ENCODE measurements at regions not wholly inside any gene's neighbourhood (a gene's known extent, or its start where the extent isn't known, plus 50 kb on each side); places are given as distances from the start of the nearest gene placed in this dataset.
"Not testable (repeated sequence)": the region's sequence is repeated elsewhere in the genome, so short reads cannot be mapped to it uniquely, and the experiment has no call there.

GRCh38 chr9:751137-752051, 90.1 kb upstream of the DMRT1 start:
- Histone ChIP-seq H3K27ac (peak overlapping the region in 10 of 11 experiments; percentile 7 to 64 (median 52); a peak in 16 of 22 replicates), H4K20me1 (no peaks in the 10 kb centered on the region)

DNA sequence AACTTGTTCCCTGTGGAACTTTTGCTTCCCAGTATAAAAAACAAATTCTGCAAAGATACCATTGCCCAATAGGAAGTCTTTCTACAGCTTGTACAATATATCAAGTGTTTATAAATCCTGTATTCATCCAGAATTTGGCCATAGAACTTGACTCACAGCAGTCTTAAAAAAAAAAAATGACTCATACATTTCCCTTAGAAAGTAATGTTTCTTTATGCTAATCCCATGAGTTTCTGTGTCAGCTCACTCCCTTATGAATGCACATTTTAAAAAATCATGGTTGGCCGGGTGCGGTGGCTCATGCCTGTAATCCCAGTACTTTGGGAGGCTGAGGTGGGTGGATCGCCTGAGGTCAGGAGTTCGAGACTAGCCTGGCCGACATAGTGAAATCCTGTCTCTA, 89.3 kb upstream of the DMRT1 start:
- TF ChIP-seq Cebpa-rat (IDR thresholded peaks at IDR 0.05): no peak
- H3K4me1 ChIP-seq: peaks cover 83 to 98% (median 91%) of the 10 kb centered on the region in 10 experiments
- no peak overlapping the region for H3K9ac ChIP-seq
- H3K27ac ChIP-seq: peak overlapping the region in 8 of 11 experiments; percentile 11 to 64 (median 55); a peak in 11 of 22 replicates
- H4K20me1 ChIP-seq: no peaks in the 10 kb centered on the region
- H3K4me3 ChIP-seq: no peak overlapping the region; a peak in 1 of 20 replicates
- no peaks in the 10 kb centered on the region for H3K27me3 ChIP-seq
- H3K9me3 ChIP-seq (replicated peaks in 1 of 11): no peaks in the 10 kb centered on the region; a peak in 1 of 22 replicates
- peak overlapping the region; percentile 68 to 94 (median 88) for H3K4me2 ChIP-seq
- no peaks in the 10 kb centered on the region; a peak in 1 of 22 replicates for H3K36me3 ChIP-seq

More at GRCh38 chr9:751137-752051, 90.1 kb upstream of the DMRT1 start:
- peak overlapping the region; percentile 68 to 94 (median 88) for H3K4me2 ChIP-seq
- H3K9ac ChIP-seq: peak overlapping the region in 3 of 11 experiments; percentile 2 to 38 (median 22); a peak in 2 of 22 replicates
- peaks cover 75 to 97% (median 91%) of the 10 kb centered on the region in 10 experiments for H3K4me1 ChIP-seq
- H3K9me3 ChIP-seq (replicated peaks in 1 of 11): no peaks in the 10 kb centered on the region; a peak in 1 of 22 replicates
- H3K27me3 ChIP-seq: no peaks in the 10 kb centered on the region
- peak overlapping the region in 4 of 10 experiments; percentile 11 to 43 (median 30); a peak in 5 of 20 replicates for H3K4me3 ChIP-seq
- no peak for TF ChIP-seq Cebpa-rat (IDR thresholded peaks at IDR 0.05)
- H3K36me3 ChIP-seq: peaks cover 0 to 3% (median 0%) of the 10 kb centered on the region in 11 experiments; a peak in 1 of 22 replicates

DNA sequence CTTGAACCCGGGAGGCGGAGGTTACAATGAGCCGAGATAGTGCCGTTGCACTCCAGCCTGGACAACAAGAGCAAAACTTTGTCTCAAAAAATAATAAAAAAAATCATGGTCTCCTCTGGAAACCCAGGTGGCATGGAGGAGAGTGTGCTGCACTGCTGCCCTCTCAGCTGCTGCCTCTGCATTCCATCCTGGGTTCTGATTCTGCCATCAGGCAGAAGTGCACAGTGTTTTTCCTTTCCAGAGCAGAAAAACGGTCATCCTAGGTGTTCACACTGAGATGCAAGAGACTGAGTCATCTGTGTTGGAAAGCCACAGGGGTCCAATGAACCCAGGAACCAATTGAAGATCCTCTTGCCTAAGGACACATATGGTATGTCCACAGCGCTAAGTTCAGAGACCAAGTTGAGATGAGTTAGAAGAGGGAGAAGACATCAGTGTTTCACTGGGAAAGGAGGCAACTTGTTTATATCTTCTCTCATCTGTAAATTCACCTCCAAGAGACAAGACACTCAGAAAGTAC, 88.8 kb upstream of the DMRT1 start:
- Histone ChIP-seq H4K20me1 (no peaks in the 10 kb centered on the region), H3K27me3 (no peaks in the 10 kb centered on the region), H3K4me3 (no peak overlapping the region), H3K9ac (no peak overlapping the region), H3K27ac (peak overlapping the region in 3 of 11 experiments; percentile 4 to 46 (median 4); a peak in 3 of 22 replicates), H3K36me3 (no peaks in the 10 kb centered on the region; a peak in 1 of 22 replicates), H3K4me1 (peaks cover 79 to 100% (median 87%) of the 10 kb centered on the region in 10 experiments), H3K9me3 (replicated peaks in 1 of 11) (no peaks in the 10 kb centered on the region; a peak in 1 of 22 replicates), H3K4me2 (peak overlapping the region; percentile 68 to 94 (median 88); a peak in 21 of 22 replicates)
- TF ChIP-seq Cebpa-rat (IDR thresholded peaks at IDR 0.05): no peak

DNA sequence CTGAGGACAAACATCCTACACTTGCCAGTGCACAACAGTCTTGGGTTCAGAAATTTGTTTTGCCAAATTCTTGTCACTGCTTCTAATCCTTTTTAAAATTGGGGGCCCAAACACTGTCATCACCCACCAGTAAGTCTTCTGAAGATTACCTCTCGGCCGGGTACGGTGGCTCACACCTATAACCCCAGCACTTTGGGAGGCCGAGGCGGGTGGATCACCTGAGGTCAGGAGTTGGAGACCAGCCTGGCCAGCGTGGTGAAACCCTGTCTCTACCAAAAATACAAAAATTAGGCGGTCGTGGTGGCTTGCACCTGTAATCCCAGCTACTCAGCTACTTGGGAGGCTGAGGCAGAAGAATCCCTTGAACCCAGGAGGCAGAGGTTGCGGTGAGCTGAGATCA, 87.8 kb upstream of the DMRT1 start:
- H3K27me3 ChIP-seq; H3K36me3 ChIP-seq; H4K20me1 ChIP-seq; H3K9ac ChIP-seq; H3K9me3 ChIP-seq (replicated peaks in 1 of 11); H3K4me3 ChIP-seq; H3K27ac ChIP-seq: not testable (repeated sequence)
- peaks cover 69 to 100% (median 83%) of the 10 kb centered on the region in 10 experiments for H3K4me1 ChIP-seq
- peak overlapping the region in 6 of 11 experiments; percentile 68 to 94 (median 86); a peak in 7 of 22 replicates for H3K4me2 ChIP-seq

DNA sequence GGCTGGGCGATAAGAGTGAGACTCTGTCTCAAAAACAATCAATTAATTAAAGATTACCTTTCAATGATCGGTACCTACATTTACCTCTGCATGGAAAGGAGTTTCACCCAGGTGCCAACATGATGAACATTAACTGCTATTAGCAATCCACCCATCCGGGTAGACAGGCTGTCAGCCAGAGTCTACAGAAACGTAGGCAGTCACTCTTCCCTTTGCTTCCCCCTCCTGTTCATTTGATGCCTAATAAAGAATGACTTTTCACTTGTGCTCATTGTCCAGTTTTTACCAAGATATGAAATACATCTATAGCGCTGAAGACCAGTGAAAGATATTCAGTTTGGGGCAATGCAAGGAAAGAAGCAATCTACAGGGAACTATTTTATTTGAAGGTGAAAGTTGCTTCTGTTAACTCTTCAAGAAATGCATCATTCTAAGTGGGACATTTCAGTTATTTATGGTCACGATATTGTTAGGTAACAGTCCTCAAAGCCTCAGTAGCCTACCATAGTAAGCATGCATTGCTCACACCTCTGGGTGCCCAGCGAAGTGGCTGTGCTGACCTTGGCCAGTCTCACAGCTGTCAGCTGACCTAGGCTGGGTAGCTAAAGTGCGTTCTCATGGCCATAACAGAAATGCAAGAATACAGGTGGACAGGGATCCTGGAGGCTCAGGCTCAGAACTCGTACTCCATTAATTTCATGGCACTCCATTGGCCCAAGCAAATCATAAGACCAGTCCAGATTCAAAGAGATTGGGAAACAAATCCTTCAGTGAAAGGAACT, 87.2 kb upstream of the DMRT1 start:
- TF ChIP-seq Cebpa-rat (IDR thresholded peaks at IDR 0.05): no peak
- H3K36me3 ChIP-seq: no peaks in the 10 kb centered on the region
- no peak overlapping the region for H3K4me3 ChIP-seq
- H3K27ac ChIP-seq: no peak overlapping the region
- no peaks in the 10 kb centered on the region for H4K20me1 ChIP-seq
- peak overlapping the region in 10 of 11 experiments; percentile 6 to 93 (median 76); a peak in 11 of 22 replicates for H3K4me2 ChIP-seq
- no peak overlapping the region for H3K9ac ChIP-seq
- H3K4me1 ChIP-seq: peaks cover 63 to 99% (median 77%) of the 10 kb centered on the region in 10 experiments
- H3K27me3 ChIP-seq: no peaks in the 10 kb centered on the region
- no peaks in the 10 kb centered on the region; a peak in 1 of 22 replicates for H3K9me3 ChIP-seq (replicated peaks in 1 of 11)

GRCh38 chr9:755454-756381, 85.8 kb upstream of the DMRT1 start:
- peak overlapping the region in 9 of 11 experiments; percentile 5 to 74 (median 35); a peak in 14 of 22 replicates for H3K27ac ChIP-seq
- no peaks in the 10 kb centered on the region for H3K36me3 ChIP-seq
- H3K4me3 ChIP-seq: peak overlapping the region in 2 of 10 experiments; percentile 19 to 45; a peak in 1 of 20 replicates
- H3K4me2 ChIP-seq: peak overlapping the region; percentile 59 to 92 (median 74)
- TF ChIP-seq Cebpa-rat (IDR thresholded peaks at IDR 0.05): peak; percentile 31 to 94 (median 78); a peak in 19 of 22 replicates
- H3K9ac ChIP-seq: peak overlapping the region in 3 of 11 experiments; percentile 1 to 45 (median 44); a peak in 4 of 22 replicates
- H3K4me1 ChIP-seq: peaks cover 57 to 93% (median 70%) of the 10 kb centered on the region in 10 experiments
- H3K9me3 ChIP-seq (replicated peaks in 1 of 11): no peaks in the 10 kb centered on the region; a peak in 1 of 22 replicates
- H4K20me1 ChIP-seq: no peaks in the 10 kb centered on the region
- H3K27me3 ChIP-seq: no peaks in the 10 kb centered on the region

GRCh38 chr9:757246-757881, 84.1 kb upstream of the DMRT1 start:
- H3K4me1 ChIP-seq: peaks cover 49 to 86% (median 57%) of the 10 kb centered on the region in 10 experiments
- H3K27me3 ChIP-seq: no peaks in the 10 kb centered on the region
- no peak for TF ChIP-seq Cebpa-rat (IDR thresholded peaks at IDR 0.05)
- H3K9ac ChIP-seq: no peak overlapping the region
- peak overlapping the region in 2 of 11 experiments; percentile 20 to 74; a peak in 4 of 22 replicates for H3K27ac ChIP-seq
- H3K36me3 ChIP-seq: no peaks in the 10 kb centered on the region
- no peaks in the 10 kb centered on the region for H4K20me1 ChIP-seq
- no peaks in the 10 kb centered on the region; a peak in 1 of 22 replicates for H3K9me3 ChIP-seq (replicated peaks in 1 of 11)
- H3K4me2 ChIP-seq: peak overlapping the region in 5 of 11 experiments; percentile 74 to 92 (median 82); a peak in 8 of 22 replicates
- no peak overlapping the region for H3K4me3 ChIP-seq

Measured in BLaER1 treated with 17β-estradiol and CSF1 and Interleukin-3, amounts not matched to agents 10 nM and 100 nM (cell line).